HG03139 (cell line): ENCODE measurements at regions not wholly inside any gene's neighbourhood (a gene's known extent, or its start where the extent isn't known, plus 50 kb on each side); places are given as distances from the start of the nearest gene placed in this dataset.

Experiments
- ATAC-seq: cut with Tn5 transposase; IDR thresholded peaks from one replicate; pipeline ENCODE4 v1.9.1; 2021; ENCODE audit not compliant: unreplicated experiment

GRCh38 chr2:199136242-199136641 lies 321.5 kb downstream of the SATB2 start:
- no peak for ATAC-seq

GRCh38 chr2:199131876-199132275 lies 325.9 kb downstream of the SATB2 start:
- ATAC-seq: no peak

DNA sequence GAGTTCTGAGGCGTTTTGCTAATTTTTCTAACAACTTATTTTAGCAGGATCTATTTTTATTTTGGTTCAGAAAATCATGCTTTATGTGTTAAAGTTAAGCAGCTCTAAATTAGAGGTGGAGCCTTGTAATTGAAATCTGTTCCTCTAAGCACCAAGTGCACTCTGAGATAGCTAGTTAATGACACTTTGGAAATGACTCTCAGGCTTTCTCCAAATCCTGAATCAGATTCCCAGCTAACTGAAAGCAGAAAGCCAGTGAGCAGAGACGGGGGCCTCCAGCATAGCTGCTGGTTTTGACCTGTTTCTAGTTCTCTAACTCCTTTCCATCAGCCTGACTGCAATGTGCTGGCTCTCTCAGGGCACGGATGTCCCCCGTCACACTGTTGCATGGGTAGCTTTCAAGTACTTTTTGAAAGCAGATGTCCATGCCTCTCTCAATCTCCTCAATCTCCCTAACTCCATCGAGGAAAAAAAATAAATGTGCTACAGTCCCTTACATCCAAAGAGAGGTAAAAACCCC lies 326.5 kb downstream of the SATB2 start:
- ATAC-seq: no peak

GRCh38 chr2:199130501-199130900 lies 327.2 kb downstream of the SATB2 start:
- ATAC-seq: no peak

DNA sequence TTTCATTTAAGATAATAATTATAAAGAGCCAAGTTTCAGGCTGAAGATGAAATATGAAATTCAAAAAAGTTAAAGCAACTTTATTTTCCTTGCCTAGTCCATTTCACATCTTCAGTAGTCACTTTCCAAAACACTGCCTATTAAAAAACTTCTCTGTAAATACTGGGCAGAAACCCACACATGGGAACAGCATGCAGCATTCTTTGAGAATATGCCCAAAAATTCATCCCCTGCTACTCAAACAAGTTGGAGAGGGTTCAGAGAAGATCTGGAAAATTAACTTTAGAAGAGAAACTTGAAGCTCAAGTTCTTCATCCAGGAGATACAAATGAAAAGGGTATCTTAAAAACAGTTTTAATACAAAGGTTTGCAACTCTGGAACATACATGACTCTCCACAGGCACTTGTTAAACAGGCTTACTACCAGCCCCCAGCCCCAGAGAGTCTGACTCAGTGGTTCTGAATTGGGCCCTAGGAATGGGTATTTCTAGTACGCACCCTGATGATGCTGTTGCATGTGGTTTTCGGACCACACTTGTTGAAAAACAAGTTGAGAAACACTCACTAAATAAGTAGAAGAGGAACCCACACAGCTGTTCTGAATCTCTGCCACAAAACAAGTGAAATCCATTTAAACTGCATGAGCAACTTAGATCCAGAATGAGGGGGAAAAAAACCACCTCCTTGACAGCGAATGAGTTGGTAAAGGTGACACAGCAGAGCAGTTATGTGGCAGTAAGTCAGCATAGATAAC lies 329.1 kb downstream of the SATB2 start:
- ATAC-seq: no peak

DNA sequence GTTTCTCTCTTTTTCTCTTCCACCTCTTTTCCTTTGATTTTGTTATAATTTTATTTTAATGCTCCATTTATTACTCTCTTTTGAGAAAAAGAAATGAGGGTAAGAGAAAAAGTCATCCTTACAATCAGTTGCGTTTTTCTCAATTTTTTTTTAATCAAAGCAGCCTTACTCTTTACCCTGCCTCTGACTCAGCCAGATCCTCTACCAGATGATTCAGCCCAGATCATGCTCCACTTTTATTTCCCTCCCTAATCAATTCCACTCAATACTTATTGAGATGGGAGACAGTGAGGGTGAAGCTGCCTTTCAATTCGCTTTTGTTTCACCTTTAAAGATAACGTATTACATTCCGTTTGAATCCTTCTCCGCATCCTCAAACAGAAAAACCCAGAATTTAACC lies 337.9 kb downstream of the SATB2 start:
- ATAC-seq: no peak

- no peak for ATAC-seq
These were observed 339.0 kb downstream of the SATB2 start for GRCh38 chr2:199118673-199119112.

DNA sequence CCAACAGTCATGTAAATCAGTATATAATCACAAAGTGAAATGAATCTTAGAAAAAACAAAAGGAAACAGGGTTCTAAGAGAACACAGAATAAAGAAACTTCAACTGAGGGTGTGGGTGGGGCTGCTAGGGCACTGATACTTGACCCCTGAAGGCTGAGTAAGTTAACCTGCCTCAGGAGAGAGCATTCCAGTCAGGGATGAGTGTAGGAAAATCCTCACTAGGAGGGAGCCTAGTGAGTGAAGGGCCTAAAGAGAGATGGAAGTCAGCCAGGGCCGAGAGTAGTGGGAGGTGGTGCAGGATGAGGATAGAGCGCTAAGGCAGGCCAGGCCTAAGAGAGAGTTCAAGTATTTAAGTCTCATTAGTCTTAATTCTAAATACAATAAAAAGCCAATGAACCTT lies 342.6 kb downstream of the SATB2 start:
- ATAC-seq: no peak

GRCh38 chr2:199113111-199113510 lies 344.6 kb downstream of the SATB2 start:
- ATAC-seq: no peak

GRCh38 chr2:199111458-199111857 lies 346.3 kb downstream of the SATB2 start:
- ATAC-seq: no peak

DNA sequence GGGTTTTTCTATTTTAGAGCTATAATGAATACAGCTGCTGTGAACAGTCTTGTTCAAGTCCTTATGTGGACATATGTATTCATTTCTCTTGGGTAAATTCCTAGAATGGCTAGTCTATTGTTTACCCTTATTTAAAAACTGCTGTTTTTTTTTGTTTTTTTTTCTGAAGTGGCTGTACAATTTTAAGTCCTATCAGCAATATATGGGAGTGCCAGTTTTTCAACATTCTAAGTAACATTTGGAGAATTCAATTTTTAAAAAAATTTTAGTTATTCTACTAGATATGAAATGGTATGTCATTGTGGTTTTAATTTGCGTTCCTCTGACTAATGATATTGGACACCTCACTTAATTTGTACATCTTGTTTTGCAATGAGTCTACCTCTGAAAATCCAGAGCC lies 349.7 kb downstream of the SATB2 start:
- ATAC-seq: no peak

DNA sequence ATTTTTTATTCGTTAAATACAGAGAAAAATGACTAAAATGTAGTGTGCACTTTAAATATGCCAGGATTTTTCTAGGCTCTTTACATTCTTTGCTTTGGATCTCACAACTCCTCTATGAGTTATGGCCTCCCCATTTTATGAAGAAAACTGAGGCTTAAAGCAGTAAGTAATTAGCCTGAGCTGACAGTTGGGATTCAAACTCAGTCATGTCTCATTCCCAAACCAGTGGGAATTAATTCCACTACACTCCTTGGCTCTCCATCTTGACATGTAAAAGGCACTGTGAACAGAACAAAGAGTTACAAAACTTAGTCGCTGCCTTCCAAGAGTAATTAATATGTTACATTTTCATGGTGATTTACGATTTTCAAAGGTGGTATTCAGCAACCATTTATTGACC lies 351.9 kb downstream of the SATB2 start:
- ATAC-seq: no peak

DNA sequence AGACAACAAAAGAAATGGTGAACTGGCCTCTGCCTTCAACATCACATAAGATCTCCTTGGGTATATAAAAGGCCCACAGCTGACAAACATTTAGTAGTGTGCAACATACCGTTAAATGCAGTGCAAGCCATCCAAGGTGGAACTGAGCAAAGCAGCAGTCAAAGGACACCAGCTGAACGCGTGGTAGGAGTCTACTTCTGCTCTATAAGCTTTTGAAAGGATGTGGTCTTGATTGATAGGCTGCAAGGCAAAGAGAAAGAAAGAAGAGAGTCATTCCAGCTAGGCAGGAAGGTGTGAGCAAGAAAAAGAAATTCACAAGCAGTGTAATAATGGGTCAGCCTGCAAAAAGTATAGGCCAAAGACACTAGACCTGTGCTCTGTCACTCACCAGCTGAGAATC lies 356.3 kb downstream of the SATB2 start:
- no peak for ATAC-seq

DNA sequence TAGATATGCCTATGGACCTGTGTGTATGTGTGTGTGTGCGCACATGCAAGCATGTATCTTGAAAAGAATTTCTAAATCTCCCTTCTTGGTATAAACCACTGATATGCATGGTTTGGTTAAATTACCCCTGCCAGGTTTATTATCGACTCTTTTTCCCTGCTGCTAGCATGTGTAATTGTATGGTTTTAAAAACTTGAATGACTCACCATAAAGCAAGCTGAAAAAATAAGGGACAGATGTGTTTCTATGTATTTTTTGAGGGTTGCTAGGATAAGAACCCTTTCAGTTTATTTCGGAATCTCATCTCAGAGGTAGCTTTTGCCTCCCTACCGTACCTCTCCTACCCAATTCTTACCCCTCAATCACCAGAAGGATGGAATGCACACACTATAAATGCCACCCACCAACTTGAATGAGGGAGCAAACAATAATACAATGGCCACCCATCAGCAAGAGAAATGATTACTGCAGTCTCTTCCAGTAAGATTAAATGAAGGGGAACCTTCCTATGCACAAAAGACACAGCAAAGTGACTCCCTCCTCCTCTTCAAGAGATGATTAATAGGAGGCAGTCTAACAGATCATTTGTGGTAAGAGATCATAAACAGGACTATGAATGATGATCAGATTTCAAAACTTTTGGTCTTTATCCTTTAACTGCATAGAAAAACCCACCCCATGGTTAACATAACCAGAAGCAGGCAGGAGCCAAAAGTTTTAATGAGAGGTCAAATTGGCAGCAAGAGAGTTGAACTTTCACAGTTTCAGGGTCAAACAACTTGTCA lies 357.2 kb downstream of the SATB2 start:
- no peak for ATAC-seq

DNA sequence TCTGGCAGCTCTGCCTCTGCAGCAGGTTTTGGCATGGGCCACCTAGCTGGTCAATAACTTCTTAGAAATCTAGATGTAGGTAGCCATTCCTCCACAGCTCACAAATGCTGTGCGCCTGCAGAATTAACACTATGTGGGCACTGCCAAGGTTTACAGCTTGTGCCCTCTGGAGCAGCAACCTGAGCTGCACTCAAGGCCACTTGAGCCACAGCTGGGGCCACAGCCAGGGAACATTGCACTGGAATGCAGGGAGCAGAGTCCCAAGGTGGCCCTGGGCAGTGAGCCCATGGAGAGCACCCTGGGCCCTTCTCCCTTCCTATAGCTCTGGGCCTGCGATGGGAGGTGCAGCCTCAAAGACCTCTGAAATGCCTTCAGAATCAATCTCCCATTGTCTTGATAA lies 365.3 kb downstream of the SATB2 start:
- ATAC-seq: no peak

- no peak for ATAC-seq
These were observed 372.5 kb downstream of the SATB2 start for GRCh38 chr2:199085261-199085660.

DNA sequence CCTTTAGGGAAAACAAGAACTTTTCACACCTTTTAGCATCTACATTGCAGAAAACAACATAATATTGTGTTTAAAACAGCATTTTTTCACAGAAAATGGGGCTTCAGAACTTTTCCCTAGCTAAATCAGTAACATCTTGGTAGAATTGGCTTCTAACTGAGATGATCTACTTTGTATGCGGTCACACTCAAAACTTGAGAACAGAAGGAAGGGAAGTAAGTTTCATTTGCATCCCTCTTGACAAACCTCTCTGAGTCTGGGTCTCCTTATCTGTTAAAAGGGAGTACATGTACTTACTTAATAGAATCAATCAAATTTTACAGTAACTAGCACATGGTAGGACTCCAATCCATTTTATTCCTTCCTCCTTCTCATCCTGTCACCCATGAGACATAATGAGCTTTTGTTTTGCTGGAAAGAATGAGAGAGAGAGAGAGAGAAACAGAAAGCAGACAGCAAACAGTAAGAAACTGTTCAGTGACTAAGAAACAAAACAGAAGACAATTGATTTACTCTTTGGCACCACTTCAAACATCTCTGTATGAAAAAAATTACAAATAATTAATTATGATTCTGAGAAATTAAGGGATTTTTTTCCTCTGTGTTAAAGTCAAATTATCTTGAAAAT lies 387.3 kb downstream of the SATB2 start:
- ATAC-seq: no peak

DNA sequence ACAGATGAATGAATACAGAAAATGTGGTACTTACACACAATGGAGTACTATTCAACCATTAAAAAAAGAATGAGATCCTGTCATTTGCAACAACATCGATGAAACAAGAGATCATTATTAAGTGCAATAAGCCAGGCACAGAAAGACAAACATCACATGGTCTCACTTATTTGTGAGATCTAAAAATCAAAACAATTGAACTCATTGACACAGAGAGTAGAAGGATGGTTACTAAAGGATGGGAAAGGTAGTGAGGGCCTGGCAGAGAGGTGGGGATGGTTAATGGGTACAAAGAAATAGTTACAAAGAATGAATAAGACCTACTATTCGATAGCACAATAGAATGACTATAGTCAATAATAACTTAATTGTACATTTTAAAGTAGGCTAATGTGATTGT lies 393.5 kb downstream of the SATB2 start:
- no peak for ATAC-seq

DNA sequence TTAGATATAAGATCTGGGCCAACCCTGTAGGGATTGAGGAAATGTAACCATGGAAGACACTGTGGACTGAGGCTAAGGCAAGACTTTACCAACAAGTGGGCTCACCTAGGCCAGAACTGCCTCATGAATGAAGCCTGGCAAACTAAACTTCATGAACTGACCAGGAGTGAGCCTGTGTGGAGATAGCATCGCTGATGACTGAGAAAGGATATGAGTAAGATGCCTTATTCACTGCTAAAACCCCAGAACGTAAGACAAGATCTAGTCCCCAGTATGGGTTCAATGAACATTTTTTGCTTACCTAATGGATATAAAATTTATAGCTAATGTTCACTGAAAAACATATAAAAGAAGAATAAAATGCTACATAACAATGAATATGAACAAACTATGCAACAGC lies 399.8 kb downstream of the SATB2 start:
- no peak for ATAC-seq

DNA sequence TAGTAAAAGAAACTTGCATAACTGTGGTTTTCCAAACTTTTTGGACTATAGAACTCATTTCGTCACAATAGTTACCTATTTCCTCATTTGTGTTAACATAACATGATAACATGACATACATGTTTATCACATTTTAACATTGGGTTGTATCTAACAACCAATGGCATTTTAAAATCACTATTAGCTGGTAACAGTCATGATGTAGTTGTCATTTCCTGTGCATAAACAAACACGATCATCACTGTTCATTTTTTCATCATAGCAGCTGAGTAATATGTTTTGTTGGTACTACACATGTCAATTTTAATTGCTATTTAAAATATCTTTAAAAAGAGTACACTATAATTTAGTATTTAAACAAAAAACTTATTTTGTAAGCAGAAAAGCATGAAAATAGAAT lies 402.4 kb downstream of the SATB2 start:
- ATAC-seq: no peak

DNA sequence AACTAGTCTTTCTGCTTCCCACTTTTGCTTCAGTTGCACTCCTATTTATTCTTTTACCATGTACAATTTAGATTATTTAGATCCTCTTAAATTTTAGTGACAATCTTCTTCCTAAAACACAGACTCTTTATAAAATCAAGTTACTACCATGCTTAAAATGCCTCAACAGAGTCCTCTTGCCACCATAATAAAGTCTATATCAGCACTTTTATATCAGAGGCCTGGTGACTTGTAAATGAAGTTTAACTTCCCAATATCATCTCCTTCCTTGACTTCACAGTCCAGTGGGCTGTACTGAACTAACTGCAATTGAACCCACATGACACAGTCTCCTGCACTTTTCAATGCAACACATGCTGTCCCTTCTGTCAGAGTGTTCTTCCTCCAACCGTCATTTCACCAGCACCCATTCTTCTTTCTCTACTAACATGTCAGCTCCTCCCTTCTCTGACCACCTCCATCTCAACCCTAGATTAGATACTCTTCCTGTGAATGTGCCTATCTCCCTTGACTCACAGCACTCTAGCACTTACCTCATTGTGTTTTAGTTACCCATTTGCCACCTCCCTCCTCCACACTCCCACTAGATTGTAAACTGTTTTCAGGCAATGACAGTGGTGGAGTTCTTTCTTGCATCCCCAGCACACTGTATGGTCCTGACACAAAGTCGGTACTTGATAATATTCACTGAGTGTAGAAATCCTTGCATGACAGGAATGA lies 414.9 kb downstream of the SATB2 start:
- no peak for ATAC-seq
